Cardiac muscle cell (in vitro differentiated cells and primary cell): ENCODE measurements at regions not wholly inside any gene's neighbourhood (a gene's known extent, or its start where the extent isn't known, plus 50 kb on each side); places are given as distances from the start of the nearest gene placed in this dataset.
"Not testable (repeated sequence)": the region's sequence is repeated elsewhere in the genome, so short reads cannot be mapped to it uniquely, and the experiment has no call there.

Source experiments
- DNase-seq, 2 donors: peaks; one replicate each; pipeline versions ENCODE4 v3.0.0 to v3.0.0-alpha.2; 2010 to 2017; ENCODE audit warnings: low read depth in 1 of 2, low spot score in 1 of 2
- H3K27ac ChIP-seq: fragments of 200-600 bp; sonication (generic); 2 replicates; pipeline ENCODE4 v1.5.1; 2016
- H3K27me3 ChIP-seq: fragments of 200-600 bp; sonication (generic); 2 replicates; pipeline ENCODE4 v1.6.0; 2016; ENCODE audit warnings: control low read depth
- H3K36me3 ChIP-seq: fragments of 200-600 bp; sonication (generic); 2 replicates; pipeline ENCODE4 v1.5.1; 2016; ENCODE audit warnings: control low read depth
- H3K4me1 ChIP-seq: fragments of 200-600 bp; sonication (generic); 2 replicates; pipeline ENCODE4 v1.8.1; 2017; ENCODE audit warnings: low read depth, mild to moderate bottlenecking, mixed run types
- H3K4me3 ChIP-seq: fragments of 200-600 bp; sonication (generic); 2 replicates; pipeline ENCODE4 v1.5.1; 2016; ENCODE audit warnings: mild to moderate bottlenecking
- H3K9me3 ChIP-seq: fragments of 200-600 bp; sonication (generic); 2 replicates; pipeline ENCODE4 v1.5.1; 2017; ENCODE audit warnings: low read depth, mild to moderate bottlenecking, control low read depth
- TF ChIP-seq, protein P1 (sequence below): IDR thresholded peaks from 2 replicates; pipeline ENCODE4 v1.5.1; 2012; ENCODE audit warnings: low read depth, mild to moderate bottlenecking, low read length

GRCh38 chr20:1845163-1845523, 50.1 kb upstream of the SIRPA start:
- Histone ChIP-seq H3K4me3 (no peak overlapping the region), H3K27ac (no peak overlapping the region), H3K36me3 (no peaks in the 10 kb centered on the region), H3K27me3 (no peaks in the 10 kb centered on the region), H3K4me1 (no peaks in the 10 kb centered on the region), H3K9me3 (no peaks in the 10 kb centered on the region)
- TF ChIP-seq, protein P1, sequence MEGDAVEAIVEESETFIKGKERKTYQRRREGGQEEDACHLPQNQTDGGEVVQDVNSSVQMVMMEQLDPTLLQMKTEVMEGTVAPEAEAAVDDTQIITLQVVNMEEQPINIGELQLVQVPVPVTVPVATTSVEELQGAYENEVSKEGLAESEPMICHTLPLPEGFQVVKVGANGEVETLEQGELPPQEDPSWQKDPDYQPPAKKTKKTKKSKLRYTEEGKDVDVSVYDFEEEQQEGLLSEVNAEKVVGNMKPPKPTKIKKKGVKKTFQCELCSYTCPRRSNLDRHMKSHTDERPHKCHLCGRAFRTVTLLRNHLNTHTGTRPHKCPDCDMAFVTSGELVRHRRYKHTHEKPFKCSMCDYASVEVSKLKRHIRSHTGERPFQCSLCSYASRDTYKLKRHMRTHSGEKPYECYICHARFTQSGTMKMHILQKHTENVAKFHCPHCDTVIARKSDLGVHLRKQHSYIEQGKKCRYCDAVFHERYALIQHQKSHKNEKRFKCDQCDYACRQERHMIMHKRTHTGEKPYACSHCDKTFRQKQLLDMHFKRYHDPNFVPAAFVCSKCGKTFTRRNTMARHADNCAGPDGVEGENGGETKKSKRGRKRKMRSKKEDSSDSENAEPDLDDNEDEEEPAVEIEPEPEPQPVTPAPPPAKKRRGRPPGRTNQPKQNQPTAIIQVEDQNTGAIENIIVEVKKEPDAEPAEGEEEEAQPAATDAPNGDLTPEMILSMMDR, result no peak
- no peak for DNase-seq

DNA sequence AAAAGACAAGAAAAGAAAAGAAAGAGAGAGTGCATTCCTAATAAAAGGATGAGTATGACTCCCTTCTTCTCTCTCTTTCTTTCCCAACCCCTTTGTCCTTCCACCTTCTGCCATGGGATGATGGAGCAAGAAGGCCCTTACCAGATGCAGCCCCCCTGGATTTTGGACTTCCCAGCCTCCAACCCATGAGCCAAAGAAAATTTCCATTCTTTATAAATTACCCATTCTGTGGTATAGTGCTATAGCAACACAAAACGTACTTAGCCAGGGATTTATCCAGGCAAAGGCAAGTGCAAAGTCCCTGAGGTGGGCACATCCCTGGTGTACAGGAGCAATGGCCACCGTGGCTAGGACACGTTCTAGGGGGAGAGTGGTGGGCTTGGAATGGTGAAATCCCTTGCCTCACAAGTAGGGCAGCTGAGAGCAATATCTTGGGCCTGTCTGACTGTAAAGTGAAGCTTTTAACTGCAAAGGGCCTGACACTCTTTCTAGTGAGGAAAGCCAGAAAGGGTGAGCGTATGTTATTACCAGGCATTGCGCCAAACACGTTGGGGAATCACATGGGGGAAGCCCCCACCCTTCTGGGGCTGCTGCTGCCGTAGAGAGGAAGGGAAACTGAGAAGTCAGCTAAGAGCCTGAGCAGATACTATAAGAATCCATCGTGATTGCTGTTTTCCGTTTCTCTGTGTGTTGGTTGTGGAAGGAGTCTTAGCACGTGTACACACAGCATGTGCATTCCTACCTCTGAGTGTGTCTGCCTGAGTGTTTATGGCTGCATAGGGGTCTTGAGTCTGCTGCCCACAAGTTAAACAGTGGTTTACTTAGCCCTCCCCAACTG, 50.7 kb upstream of the SIRPA start:
- DNase-seq, result peak in 1 of 2 donors; percentile 92
- H3K27ac ChIP-seq, result no peak overlapping the region
- H3K4me1 ChIP-seq, result no peaks in the 10 kb centered on the region
- H3K4me3 ChIP-seq, result no peak overlapping the region
- H3K9me3 ChIP-seq, result no peaks in the 10 kb centered on the region
- H3K27me3 ChIP-seq, result no peaks in the 10 kb centered on the region
- no peaks in the 10 kb centered on the region for H3K36me3 ChIP-seq
- TF ChIP-seq, protein P1, result no peak

GRCh38 chr20:1842281-1842680, 52.9 kb upstream of the SIRPA start:
- H3K4me3 ChIP-seq, result no peak overlapping the region
- TF ChIP-seq, protein P1, result no peak
- DNase-seq, result no peak
- no peaks in the 10 kb centered on the region for H3K4me1 ChIP-seq
- H3K27ac ChIP-seq, result no peak overlapping the region
- H3K36me3 ChIP-seq, result no peaks in the 10 kb centered on the region
- H3K27me3 ChIP-seq, result no peaks in the 10 kb centered on the region
- H3K9me3 ChIP-seq, result no peaks in the 10 kb centered on the region

- no peaks in the 10 kb centered on the region for H3K36me3 ChIP-seq
- peak in 1 of 2 donors; percentile 53 for DNase-seq
- no peaks in the 10 kb centered on the region for H3K27me3 ChIP-seq
- H3K9me3 ChIP-seq, result no peaks in the 10 kb centered on the region
- H3K27ac ChIP-seq, result no peak overlapping the region
- TF ChIP-seq, protein P1, result no peak
- no peaks in the 10 kb centered on the region for H3K4me1 ChIP-seq
- no peak overlapping the region for H3K4me3 ChIP-seq
These were observed 53.6 kb upstream of the SIRPA start for GRCh38 chr20:1841554-1842140.

- Histone ChIP-seq H3K4me1 (no peaks in the 10 kb centered on the region), H3K27me3 (no peaks in the 10 kb centered on the region), H3K4me3 (no peak overlapping the region), H3K27ac (no peak overlapping the region), H3K9me3 (no peaks in the 10 kb centered on the region), H3K36me3 (no peaks in the 10 kb centered on the region)
- TF ChIP-seq, protein P1, result no peak
- DNase-seq, result no peak
These were observed 54.2 kb upstream of the SIRPA start for GRCh38 chr20:1840817-1841553.

GRCh38 chr20:1839376-1840317, 55.6 kb upstream of the SIRPA start:
- DNase-seq, H3K4me3 ChIP-seq, H3K27ac ChIP-seq, H3K9me3 ChIP-seq, H3K4me1 ChIP-seq, H3K27me3 ChIP-seq, H3K36me3 ChIP-seq: not testable (repeated sequence)
